ENCODE measurements at regions not wholly inside any gene's neighbourhood (a gene's known extent, or its start where the extent isn't known, plus 50 kb on each side); places are given as distances from the start of the nearest gene placed in this dataset.
A peak's percentile ranks its signal among the peaks of the same experiment; 100 is the strongest.

GRCh38 chr12:25884920-25885234 lies 73.6 kb upstream of the RASSF8 start:
- no TSS peak for BruUV-seq (replicated peaks)
- Mint-ChIP-seq H3K27ac (ENCODE audit: unreplicated experiment) (peak overlapping the region; percentile 39), H3K27me3 (ENCODE audit: insufficient read depth, unreplicated experiment) (no peaks in the 10 kb centered on the region), H3K36me3 (ENCODE audit: insufficient read depth, unreplicated experiment) (no peaks in the 10 kb centered on the region), H3K4me1 (ENCODE audit: low read depth, unreplicated experiment) (peaks cover 11% of the 10 kb centered on the region), H3K9me3 (ENCODE audit: unreplicated experiment) (peaks cover 43% of the 10 kb centered on the region), H3K4me3 (ENCODE audit: unreplicated experiment) (no peak overlapping the region)
- no peak for DNase-seq
- H3K36me3 ChIP-seq (ENCODE audit: control insufficient read depth, insufficient read depth, low read length) = no peaks in the 10 kb centered on the region
- TF ChIP-seq, protein P1, sequence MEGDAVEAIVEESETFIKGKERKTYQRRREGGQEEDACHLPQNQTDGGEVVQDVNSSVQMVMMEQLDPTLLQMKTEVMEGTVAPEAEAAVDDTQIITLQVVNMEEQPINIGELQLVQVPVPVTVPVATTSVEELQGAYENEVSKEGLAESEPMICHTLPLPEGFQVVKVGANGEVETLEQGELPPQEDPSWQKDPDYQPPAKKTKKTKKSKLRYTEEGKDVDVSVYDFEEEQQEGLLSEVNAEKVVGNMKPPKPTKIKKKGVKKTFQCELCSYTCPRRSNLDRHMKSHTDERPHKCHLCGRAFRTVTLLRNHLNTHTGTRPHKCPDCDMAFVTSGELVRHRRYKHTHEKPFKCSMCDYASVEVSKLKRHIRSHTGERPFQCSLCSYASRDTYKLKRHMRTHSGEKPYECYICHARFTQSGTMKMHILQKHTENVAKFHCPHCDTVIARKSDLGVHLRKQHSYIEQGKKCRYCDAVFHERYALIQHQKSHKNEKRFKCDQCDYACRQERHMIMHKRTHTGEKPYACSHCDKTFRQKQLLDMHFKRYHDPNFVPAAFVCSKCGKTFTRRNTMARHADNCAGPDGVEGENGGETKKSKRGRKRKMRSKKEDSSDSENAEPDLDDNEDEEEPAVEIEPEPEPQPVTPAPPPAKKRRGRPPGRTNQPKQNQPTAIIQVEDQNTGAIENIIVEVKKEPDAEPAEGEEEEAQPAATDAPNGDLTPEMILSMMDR (IDR thresholded peaks at IDR 0.05; ENCODE audit: insufficient read depth in 1 of 2, low read depth in 1 of 2, low read length in 1 of 2, severe bottlenecking in 1 of 2, unreplicated experiment in 1 of 2) = no peak
- ChIA-PET CTCF (no interaction called here), POLR2A (no interaction called here)
- no peak overlapping the region for H3K4me3 ChIP-seq (ENCODE audit: low read depth, low read length)
- intact Hi-C loops (cut with micrococcal nuclease; ENCODE audit: unreplicated experiment) = no loop called here
- H3K4me1 ChIP-seq = peaks cover 10% of the 10 kb centered on the region; the same call in 1 of the 2 replicates
- peaks cover 16% of the 10 kb centered on the region for H3K9me3 ChIP-seq
- no peaks in the 10 kb centered on the region for H3K27me3 ChIP-seq (replicated peaks; ENCODE audit: control insufficient read depth, insufficient read depth, low read length)

GRCh38 chr12:25886396-25886795 lies 72.1 kb upstream of the RASSF8 start:
- POLR2A ChIA-PET = interaction anchor here (0.6 kb wide), 1 partner anchor 99 kb away, joined by 3 read pairs; no protein-coding TSS in a partner anchor

DNA sequence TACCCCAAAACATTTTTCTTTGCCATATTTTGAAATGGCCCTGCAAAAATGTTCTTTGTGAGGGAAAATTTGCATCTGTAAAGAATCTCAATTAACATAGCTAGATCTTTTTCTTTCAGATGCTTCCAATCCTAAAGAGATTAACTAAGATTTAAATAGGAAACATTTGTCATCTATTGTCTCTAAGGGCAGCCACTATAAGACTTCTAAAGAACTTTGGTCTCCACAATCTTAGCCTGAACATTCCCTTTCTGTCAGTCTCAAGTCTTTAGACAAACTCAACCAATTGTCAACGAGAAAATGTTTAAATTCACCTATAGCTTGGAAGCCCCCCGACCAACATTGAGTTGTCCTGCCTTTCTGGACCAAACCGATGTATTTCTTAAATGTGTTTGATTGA lies 71.1 kb upstream of the RASSF8 start:
- no peaks in the 10 kb centered on the region for H3K27me3 Mint-ChIP-seq (ENCODE audit: insufficient read depth, unreplicated experiment)
- intact Hi-C loops (cut with micrococcal nuclease; ENCODE audit: unreplicated experiment) = no loop called here
- Histone ChIP-seq H3K9me3 (peaks cover 9% of the 10 kb centered on the region), H3K4me3 (ENCODE audit: low read depth, low read length) (no peak overlapping the region), H3K4me1 (peaks cover 10% of the 10 kb centered on the region; the same call in 1 of the 2 replicates), H3K36me3 (ENCODE audit: control insufficient read depth, insufficient read depth, low read length) (no peaks in the 10 kb centered on the region), H3K27me3 (replicated peaks; ENCODE audit: control insufficient read depth, insufficient read depth, low read length) (no peaks in the 10 kb centered on the region)
- no TSS peak for BruUV-seq (replicated peaks)
- ChIA-PET POLR2A (no interaction called here), CTCF (no interaction called here)
- peaks cover 7% of the 10 kb centered on the region for H3K4me1 Mint-ChIP-seq (ENCODE audit: low read depth, unreplicated experiment)
- H3K27ac Mint-ChIP-seq (ENCODE audit: unreplicated experiment) = no peak overlapping the region
- TF ChIP-seq, protein P1 (IDR thresholded peaks at IDR 0.05; ENCODE audit: insufficient read depth in 1 of 2, low read depth in 1 of 2, low read length in 1 of 2, severe bottlenecking in 1 of 2, unreplicated experiment in 1 of 2) = no peak
- H3K4me3 Mint-ChIP-seq (ENCODE audit: unreplicated experiment) = no peak overlapping the region
- H3K9me3 Mint-ChIP-seq (ENCODE audit: unreplicated experiment) = peaks cover 38% of the 10 kb centered on the region
- DNase-seq = no peak
- no peaks in the 10 kb centered on the region for H3K36me3 Mint-ChIP-seq (ENCODE audit: insufficient read depth, unreplicated experiment)

More at GRCh38 chr12:25886396-25886795, 72.1 kb upstream of the RASSF8 start:
- Mint-ChIP-seq H3K4me1 (ENCODE audit: low read depth, unreplicated experiment) (peaks cover 7% of the 10 kb centered on the region), H3K27ac (ENCODE audit: unreplicated experiment) (no peak overlapping the region), H3K4me3 (ENCODE audit: unreplicated experiment) (no peak overlapping the region), H3K9me3 (ENCODE audit: unreplicated experiment) (peaks cover 46% of the 10 kb centered on the region), H3K36me3 (ENCODE audit: insufficient read depth, unreplicated experiment) (no peaks in the 10 kb centered on the region), H3K27me3 (ENCODE audit: insufficient read depth, unreplicated experiment) (no peaks in the 10 kb centered on the region)
- Histone ChIP-seq H3K36me3 (ENCODE audit: control insufficient read depth, insufficient read depth, low read length) (no peaks in the 10 kb centered on the region), H3K4me3 (ENCODE audit: low read depth, low read length) (no peak overlapping the region), H3K4me1 (peaks cover 10% of the 10 kb centered on the region; the same call in 1 of the 2 replicates), H3K9me3 (peaks cover 19% of the 10 kb centered on the region), H3K27me3 (replicated peaks; ENCODE audit: control insufficient read depth, insufficient read depth, low read length) (no peaks in the 10 kb centered on the region)
- intact Hi-C loops (cut with micrococcal nuclease; ENCODE audit: unreplicated experiment) = no loop called here
- TF ChIP-seq, protein P1 (IDR thresholded peaks at IDR 0.05; ENCODE audit: insufficient read depth in 1 of 2, low read depth in 1 of 2, low read length in 1 of 2, severe bottlenecking in 1 of 2, unreplicated experiment in 1 of 2) = no peak
- CTCF ChIA-PET = no interaction called here
- no TSS peak for BruUV-seq (replicated peaks)
- no peak for DNase-seq
